ENCODE measurements at regions not wholly inside any gene's neighbourhood (a gene's known extent, or its start where the extent isn't known, plus 50 kb on each side); places are given as distances from the start of the nearest gene placed in this dataset.
A peak's percentile ranks its signal among the peaks of the same experiment; 100 is the strongest.

DNA sequence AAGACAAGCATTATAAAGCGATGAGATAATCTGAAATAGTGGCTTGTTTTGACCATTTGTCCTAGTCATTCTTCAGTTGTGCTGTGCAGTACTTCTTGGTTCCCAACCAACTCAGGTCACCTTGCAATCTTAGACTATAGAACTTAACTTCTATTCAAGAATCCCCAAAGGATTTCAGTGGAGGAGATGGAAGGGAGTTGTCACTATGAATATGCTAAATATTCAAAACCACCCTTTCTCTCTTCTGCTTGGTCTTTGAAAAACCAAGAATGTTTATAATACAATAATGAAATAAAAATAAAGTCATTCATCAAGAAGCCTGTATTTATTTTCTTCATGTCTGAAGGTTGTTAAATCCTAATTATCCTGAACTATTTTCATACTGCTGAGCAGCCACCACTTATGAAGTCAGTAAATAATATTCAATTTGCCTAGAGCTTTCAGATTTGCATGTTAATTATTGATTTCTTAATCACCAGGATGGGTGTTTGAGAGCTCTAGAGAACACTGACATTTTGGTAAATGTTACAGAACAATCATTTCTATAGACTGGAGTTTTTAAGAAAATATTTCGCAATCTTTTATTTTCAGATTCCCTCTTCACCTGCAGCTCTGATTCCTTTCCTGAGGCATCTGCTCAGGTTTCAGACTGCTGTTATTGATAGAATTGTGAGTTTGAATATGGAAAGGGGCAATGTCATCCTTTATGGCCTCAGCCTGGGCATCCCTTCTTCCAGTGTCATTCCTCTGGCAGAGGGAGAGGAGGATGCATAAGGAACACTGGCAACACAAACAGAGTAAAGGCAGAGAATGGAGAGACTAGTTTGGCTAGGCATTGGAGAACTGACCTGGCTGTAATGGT lies 91.5 kb upstream of the USP47 start:
- Histone ChIP-seq H3K9me1 (ENCODE audit: control insufficient read depth, extremely low read depth, insufficient read depth, low read length) (no peaks in the 10 kb centered on the region), H3K9me3 (ENCODE audit: control insufficient read depth, low read depth, low read length) (no peaks in the 10 kb centered on the region), H4K20me1 (ENCODE audit: control insufficient read depth, extremely low read depth, insufficient read depth, low read length) (no peaks in the 10 kb centered on the region), H3K79me2 (ENCODE audit: control insufficient read depth, insufficient read depth, low read length) (no peaks in the 10 kb centered on the region), H2AFZ (ENCODE audit: control insufficient read depth, low read length) (no peak overlapping the region), H3K4me2 (ENCODE audit: control insufficient read depth, extremely low read depth, insufficient read depth, low read depth, low read length) (no peak overlapping the region), H3K9ac (ENCODE audit: control insufficient read depth, extremely low read depth, insufficient read depth, low read length) (no peak overlapping the region), H3K4me1 (ENCODE audit: control insufficient read depth, extremely low read depth, insufficient read depth, low read length) (peaks cover 20% of the 10 kb centered on the region), H3K4me3 (ENCODE audit: control insufficient read depth in 2 of 3, extremely low read depth in 1 of 3, insufficient read depth in 2 of 3, low read depth in 1 of 3, low read length in 3 of 3) (no peak overlapping the region), H3K27me3 (ENCODE audit: control insufficient read depth, extremely low read depth, insufficient read depth, low read length) (no peaks in the 10 kb centered on the region), H3K36me3 (ENCODE audit: control insufficient read depth in 2 of 2, extremely low read depth in 1 of 2, insufficient read depth in 2 of 2, low read length in 2 of 2) (no peaks in the 10 kb centered on the region), H3K27ac (ENCODE audit: control insufficient read depth, insufficient read depth, low read length) (no peak overlapping the region)
- DNase-seq (ENCODE audit: low read depth, low spot score) (no peak), FAIRE-seq (no peak)
- TF ChIP-seq EZH2 (IDR thresholded peaks at IDR 0.05; ENCODE audit: low read length) = no peak
- TF ChIP-seq, protein P1, sequence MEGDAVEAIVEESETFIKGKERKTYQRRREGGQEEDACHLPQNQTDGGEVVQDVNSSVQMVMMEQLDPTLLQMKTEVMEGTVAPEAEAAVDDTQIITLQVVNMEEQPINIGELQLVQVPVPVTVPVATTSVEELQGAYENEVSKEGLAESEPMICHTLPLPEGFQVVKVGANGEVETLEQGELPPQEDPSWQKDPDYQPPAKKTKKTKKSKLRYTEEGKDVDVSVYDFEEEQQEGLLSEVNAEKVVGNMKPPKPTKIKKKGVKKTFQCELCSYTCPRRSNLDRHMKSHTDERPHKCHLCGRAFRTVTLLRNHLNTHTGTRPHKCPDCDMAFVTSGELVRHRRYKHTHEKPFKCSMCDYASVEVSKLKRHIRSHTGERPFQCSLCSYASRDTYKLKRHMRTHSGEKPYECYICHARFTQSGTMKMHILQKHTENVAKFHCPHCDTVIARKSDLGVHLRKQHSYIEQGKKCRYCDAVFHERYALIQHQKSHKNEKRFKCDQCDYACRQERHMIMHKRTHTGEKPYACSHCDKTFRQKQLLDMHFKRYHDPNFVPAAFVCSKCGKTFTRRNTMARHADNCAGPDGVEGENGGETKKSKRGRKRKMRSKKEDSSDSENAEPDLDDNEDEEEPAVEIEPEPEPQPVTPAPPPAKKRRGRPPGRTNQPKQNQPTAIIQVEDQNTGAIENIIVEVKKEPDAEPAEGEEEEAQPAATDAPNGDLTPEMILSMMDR (optimal IDR thresholded peaks at IDR 0.05 in 1 of 3, IDR thresholded peaks at IDR 0.05 in 1 of 3, conservative IDR thresholded peaks at IDR 0.05 in 1 of 3; ENCODE audit: extremely low read depth in 1 of 3, insufficient read depth in 2 of 3, low read length in 3 of 3) = no peak
- dilution Hi-C loops (cut with MboI; ENCODE audit: extremely low pct_ligation_motif_present, low sequenced_read_pairs) = no loop called here

GRCh38 chr11:11748706-11749365 lies 92.9 kb upstream of the USP47 start:
- no peaks in the 10 kb centered on the region for H3K9me1 ChIP-seq (ENCODE audit: control insufficient read depth, extremely low read depth, insufficient read depth, low read length)
- H3K79me2 ChIP-seq (ENCODE audit: control insufficient read depth, insufficient read depth, low read length) = no peaks in the 10 kb centered on the region
- no peaks in the 10 kb centered on the region for H3K27me3 ChIP-seq (ENCODE audit: control insufficient read depth, extremely low read depth, insufficient read depth, low read length)
- FAIRE-seq = peak; percentile 77
- peaks cover 28% of the 10 kb centered on the region for H3K4me1 ChIP-seq (ENCODE audit: control insufficient read depth, extremely low read depth, insufficient read depth, low read length)
- dilution Hi-C loops (cut with MboI; ENCODE audit: extremely low pct_ligation_motif_present, low sequenced_read_pairs) = no loop called here
- H3K27ac ChIP-seq (ENCODE audit: control insufficient read depth, insufficient read depth, low read length) = peak overlapping the region; percentile 5
- peak; percentile 28 for DNase-seq (ENCODE audit: low read depth, low spot score)
- TF ChIP-seq, protein P1 (optimal IDR thresholded peaks at IDR 0.05 in 1 of 3, IDR thresholded peaks at IDR 0.05 in 1 of 3, conservative IDR thresholded peaks at IDR 0.05 in 1 of 3; ENCODE audit: extremely low read depth in 1 of 3, insufficient read depth in 2 of 3, low read length in 3 of 3) = no peak
- no peak for TF ChIP-seq EZH2 (IDR thresholded peaks at IDR 0.05; ENCODE audit: low read length)
- no peaks in the 10 kb centered on the region for H3K36me3 ChIP-seq (ENCODE audit: control insufficient read depth in 2 of 2, extremely low read depth in 1 of 2, insufficient read depth in 2 of 2, low read length in 2 of 2)
- H3K4me2 ChIP-seq (ENCODE audit: control insufficient read depth, extremely low read depth, insufficient read depth, low read depth, low read length) = peak overlapping the region; percentile 9
- no peak overlapping the region for H3K9ac ChIP-seq (ENCODE audit: control insufficient read depth, extremely low read depth, insufficient read depth, low read length)
- no peak overlapping the region for H2AFZ ChIP-seq (ENCODE audit: control insufficient read depth, low read length)
- no peaks in the 10 kb centered on the region for H3K9me3 ChIP-seq (ENCODE audit: control insufficient read depth, low read depth, low read length)
- no peak overlapping the region for H3K4me3 ChIP-seq (ENCODE audit: control insufficient read depth in 2 of 3, extremely low read depth in 1 of 3, insufficient read depth in 2 of 3, low read depth in 1 of 3, low read length in 3 of 3)
- H4K20me1 ChIP-seq (ENCODE audit: control insufficient read depth, extremely low read depth, insufficient read depth, low read length) = no peaks in the 10 kb centered on the region
